Fibroblast of villous mesenchyme (primary cell): ENCODE measurements at regions not wholly inside any gene's neighbourhood (a gene's known extent, or its start where the extent isn't known, plus 50 kb on each side); places are given as distances from the start of the nearest gene placed in this dataset.
"Not testable (repeated sequence)": the region's sequence is repeated elsewhere in the genome, so short reads cannot be mapped to it uniquely, and the experiment has no call there.

Experiments
- DNase-seq: peaks from one replicate; pipeline ENCODE4 v3.0.0-alpha.2; 2010; ENCODE audit warnings: low read depth
- H3K4me3 ChIP-seq: 2 replicates; pipeline ENCODE4 v1.5.1; 2011; ENCODE audit warnings: low read depth, mild to moderate bottlenecking, low read length

- not testable (repeated sequence) for DNase-seq, H3K4me3 ChIP-seq
Observed at GRCh38 chr16:29578898-29579297, 72.7 kb upstream of the NPIPB12 start.

- H3K4me3 ChIP-seq, DNase-seq: not testable (repeated sequence)
Observed at GRCh38 chr16:29581764-29582163, 75.6 kb upstream of the NPIPB12 start.

- not testable (repeated sequence) for DNase-seq, H3K4me3 ChIP-seq
Observed at GRCh38 chr16:29591919-29592318, 71.1 kb upstream of the SPN start.

- peak; percentile 54 for DNase-seq
- peak overlapping the region; percentile 70 for H3K4me3 ChIP-seq
Observed at GRCh38 chr16:29594269-29594925, 68.7 kb upstream of the SPN start.

- peak; percentile 91 for DNase-seq
- H3K4me3 ChIP-seq: peak overlapping the region; percentile 70
Observed at GRCh38 chr16:29594926-29595838, 67.9 kb upstream of the SPN start.

GRCh38 chr16:29597030-29597429 is 66.0 kb upstream of the SPN start:
- not testable (repeated sequence) for DNase-seq

GRCh38 chr16:29600111-29601000 is 62.7 kb upstream of the SPN start:
- not testable (repeated sequence) for H3K4me3 ChIP-seq

More at GRCh38 chr16:29597030-29597429, 66.0 kb upstream of the SPN start:
- not testable (repeated sequence) for H3K4me3 ChIP-seq

GRCh38 chr16:29602247-29602625 is 60.8 kb upstream of the SPN start:
- not testable (repeated sequence) for H3K4me3 ChIP-seq, DNase-seq

More at GRCh38 chr16:29600111-29601000, 62.7 kb upstream of the SPN start:
- DNase-seq: not testable (repeated sequence)

- not testable (repeated sequence) for H3K4me3 ChIP-seq, DNase-seq
Observed at GRCh38 chr16:29602683-29603088, 60.4 kb upstream of the SPN start.

- peak; percentile 82 for DNase-seq
- not testable (repeated sequence) for H3K4me3 ChIP-seq
Observed at GRCh38 chr16:29604631-29605549, 58.2 kb upstream of the SPN start.

GRCh38 chr16:29605593-29606205 is 57.3 kb upstream of the SPN start:
- H3K4me3 ChIP-seq: not testable (repeated sequence)
- peak; percentile 36 for DNase-seq

GRCh38 chr16:29606669-29607427 is 56.2 kb upstream of the SPN start:
- DNase-seq, H3K4me3 ChIP-seq: not testable (repeated sequence)

- DNase-seq: peak; percentile 81
- not testable (repeated sequence) for H3K4me3 ChIP-seq
Observed at GRCh38 chr16:29607428-29607823, 55.6 kb upstream of the SPN start.

GRCh38 chr16:29612381-29613306 is 50.4 kb upstream of the SPN start:
- DNase-seq: not testable (repeated sequence)
- peak overlapping the region; percentile 71 for H3K4me3 ChIP-seq
